Stimulated activated CD4-positive, alpha-beta T cell treated with anti-CD3 and anti-CD28 coated beads, Interleukin-12 subunit alpha, Interleukin-12 subunit beta, amount 100 ng/mL, for 48 hours (primary cell): ENCODE measurements at regions not wholly inside any gene's neighbourhood (a gene's known extent, or its start where the extent isn't known, plus 50 kb on each side); places are given as distances from the start of the nearest gene placed in this dataset.
"Not testable (repeated sequence)": the region's sequence is repeated elsewhere in the genome, so short reads cannot be mapped to it uniquely, and the experiment has no call there.

ENCODE experiments used
- DNase-seq, 3 donors: peaks; one replicate each; pipeline ENCODE4 v3.0.0-alpha.2; 2020; ENCODE audit warnings: low read depth in 2 of 3, low spot score in 1 of 3

DNA sequence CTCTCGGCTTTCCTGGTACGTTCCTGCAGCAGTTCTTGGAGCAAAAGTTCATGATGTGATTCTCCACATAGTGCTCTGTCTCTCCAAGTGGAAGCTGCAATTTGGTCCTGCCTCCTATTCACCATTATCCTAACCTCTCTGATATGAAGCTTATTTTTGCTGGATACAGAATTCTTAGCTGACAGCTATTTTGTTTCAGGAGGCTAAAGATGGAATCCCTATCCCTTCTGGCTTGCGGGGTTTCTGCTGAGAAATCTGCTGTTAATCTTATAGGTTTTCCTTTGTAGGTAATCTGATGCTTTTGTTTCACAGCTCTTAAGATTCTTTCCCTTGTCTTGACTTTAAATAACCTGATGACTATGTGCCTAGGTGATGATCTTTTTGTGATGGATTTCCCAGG, 181.6 kb upstream of the VLDLR start:
- no peak for DNase-seq

DNA sequence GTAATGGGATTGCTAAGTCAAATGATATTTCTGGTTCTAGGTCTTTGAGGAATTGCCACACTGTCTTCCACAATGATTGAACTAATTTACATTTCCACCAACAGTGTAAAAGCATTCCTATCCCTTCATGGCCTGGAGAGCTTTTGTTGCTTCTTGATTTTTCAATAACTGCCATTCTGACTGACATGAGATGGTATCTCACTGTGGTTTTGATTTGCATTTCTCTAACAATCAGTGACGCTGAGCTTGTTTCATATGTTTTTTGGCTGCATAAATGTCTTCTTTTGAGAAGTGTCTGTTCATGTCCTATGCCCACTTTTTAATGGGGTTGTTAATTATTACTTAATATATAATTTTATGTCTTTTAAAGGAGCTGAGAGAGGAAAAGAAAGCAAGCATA, 177.7 kb upstream of the VLDLR start:
- not testable (repeated sequence) for DNase-seq

GRCh38 chr9:2448193-2448738, 173.3 kb upstream of the VLDLR start:
- no peak for DNase-seq

GRCh38 chr9:2453106-2453505, 168.5 kb upstream of the VLDLR start:
- DNase-seq, result no peak

GRCh38 chr9:2453701-2454100, 167.9 kb upstream of the VLDLR start:
- DNase-seq, result no peak

GRCh38 chr9:2459756-2460155, 161.8 kb upstream of the VLDLR start:
- DNase-seq, result no peak

DNA sequence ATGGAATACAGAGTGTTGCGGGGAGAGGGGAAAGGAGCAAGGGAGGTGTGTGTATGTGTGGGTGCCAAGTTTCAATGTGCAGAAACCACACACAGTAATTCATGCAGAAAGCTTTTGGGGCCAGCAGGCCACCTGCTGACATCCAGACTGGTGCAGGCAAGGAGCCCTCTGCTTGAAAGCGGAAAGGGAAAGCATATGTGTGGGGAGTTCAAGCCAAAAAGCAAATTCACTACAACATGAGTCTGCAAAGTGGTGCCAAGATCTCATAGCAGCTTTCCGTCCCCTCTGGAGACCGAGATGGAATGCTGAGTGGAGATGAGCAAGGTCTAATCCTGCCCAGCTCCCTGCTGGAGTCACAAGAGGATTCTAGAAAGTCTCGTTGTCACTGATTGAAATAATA, 159.7 kb upstream of the VLDLR start:
- DNase-seq, result no peak

DNA sequence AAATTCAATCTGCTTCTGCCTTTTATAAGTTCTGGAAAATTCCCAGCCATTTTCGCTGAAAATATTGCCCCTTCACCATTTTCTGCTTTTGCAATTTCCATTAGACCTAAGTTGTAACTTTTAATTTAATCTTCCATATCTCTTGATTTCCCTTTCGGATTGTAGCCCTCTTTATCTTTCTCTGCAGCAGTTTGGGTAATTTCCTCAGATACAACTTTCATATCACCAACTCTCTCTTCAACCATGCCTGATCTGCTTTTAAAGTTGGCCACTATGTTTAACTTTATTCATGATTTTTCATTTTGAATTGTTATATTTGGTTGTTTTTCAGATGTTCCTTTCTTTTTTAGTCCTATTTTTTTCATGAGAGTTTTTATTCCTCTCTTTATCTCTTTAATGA, 157.0 kb upstream of the VLDLR start:
- no peak for DNase-seq

DNA sequence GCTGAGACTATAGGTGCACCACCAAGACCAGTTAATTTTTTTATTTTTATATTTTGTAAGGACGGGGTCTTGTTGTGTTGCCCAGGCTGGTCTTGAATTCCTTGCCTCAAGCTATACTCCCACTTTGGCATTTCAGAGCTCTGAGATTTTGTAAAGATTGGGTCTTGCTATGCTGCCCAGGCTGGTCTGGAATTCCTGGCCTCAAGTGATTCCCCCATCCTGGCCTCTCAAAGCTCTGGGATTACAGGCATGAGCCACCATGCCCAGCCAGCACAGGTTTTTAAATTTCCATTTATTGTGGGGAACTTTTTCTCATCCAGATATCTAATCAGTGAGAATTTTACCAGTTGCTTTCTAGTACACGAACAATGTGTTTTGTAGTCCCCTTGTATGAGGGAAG, 156.1 kb upstream of the VLDLR start:
- no peak for DNase-seq

DNA sequence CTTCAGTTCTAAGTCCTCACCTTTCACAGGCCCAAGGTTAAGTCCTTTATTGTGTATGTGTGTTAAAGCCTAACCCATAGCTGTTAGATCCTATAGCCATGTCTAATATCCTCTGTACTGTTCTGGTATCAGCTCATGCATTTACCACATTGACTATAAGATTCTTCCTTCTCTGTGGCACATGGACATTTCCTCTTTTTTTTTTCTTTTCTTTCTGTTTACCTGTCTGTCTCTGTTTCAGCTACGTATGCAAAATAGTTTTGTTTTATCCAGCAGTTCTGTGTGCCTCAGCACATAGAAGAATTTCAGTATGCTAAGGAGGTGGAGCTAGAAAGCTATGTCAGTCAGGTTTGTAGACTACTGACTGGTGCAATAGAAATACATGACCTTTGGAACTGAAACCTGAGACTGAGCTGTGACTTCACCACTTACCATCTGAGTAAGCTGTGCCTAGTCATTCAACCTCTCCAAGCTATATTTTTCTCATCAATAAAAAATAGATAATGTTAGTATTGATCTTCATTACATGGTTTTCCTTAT, 155.6 kb upstream of the VLDLR start:
- DNase-seq, result no peak

DNA sequence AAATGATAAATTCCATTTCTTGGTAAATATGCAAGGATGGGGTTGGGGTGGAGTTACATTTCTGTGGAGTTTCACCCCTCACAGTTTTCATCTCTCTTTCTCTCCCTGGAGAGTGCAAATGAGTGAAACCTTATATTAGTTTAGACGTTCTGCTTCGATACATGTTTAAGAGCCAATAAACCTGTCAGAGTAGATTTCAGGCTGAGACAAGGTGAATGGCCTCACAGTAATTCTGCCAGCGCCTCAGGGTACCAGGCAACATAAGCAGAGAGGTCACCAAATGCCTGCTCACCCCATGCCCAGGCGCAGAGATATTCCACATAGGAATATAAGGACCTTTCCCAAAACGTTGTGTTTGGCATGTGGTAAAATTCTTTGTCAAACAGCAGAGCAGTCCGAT, 154.9 kb upstream of the VLDLR start:
- DNase-seq, result no peak

GRCh38 chr9:2469681-2470221, 151.8 kb upstream of the VLDLR start:
- no peak for DNase-seq

DNA sequence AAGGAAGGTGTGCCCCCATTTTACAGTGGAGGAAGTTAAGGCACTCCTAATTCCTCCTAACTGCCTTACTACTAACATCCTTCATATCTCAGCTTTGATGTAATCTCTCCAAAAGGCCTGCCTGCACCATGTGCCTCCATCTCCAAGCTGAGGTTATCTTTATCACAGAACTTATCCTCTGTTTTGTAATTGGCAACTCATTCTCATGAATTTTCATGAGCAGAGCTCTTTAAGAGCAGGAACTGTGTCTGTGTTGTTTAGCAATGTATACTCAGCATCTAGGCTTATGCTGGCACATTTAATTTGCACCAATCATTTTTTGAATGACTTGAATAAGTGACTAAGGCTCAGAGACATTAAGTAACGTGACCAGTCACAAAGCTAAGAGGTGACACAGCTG, 147.9 kb upstream of the VLDLR start:
- DNase-seq, result no peak

- DNase-seq, result no peak
These were observed 143.8 kb upstream of the VLDLR start for GRCh38 chr9:2477755-2478154.

GRCh38 chr9:2478421-2478820, 143.2 kb upstream of the VLDLR start:
- no peak for DNase-seq

- DNase-seq, result no peak
These were observed 142.5 kb upstream of the VLDLR start for GRCh38 chr9:2479056-2479565.

- no peak for DNase-seq
These were observed 141.2 kb upstream of the VLDLR start for GRCh38 chr9:2480255-2480837.

- no peak for DNase-seq
These were observed 140.4 kb upstream of the VLDLR start for GRCh38 chr9:2481216-2481615.

GRCh38 chr9:2486988-2487387, 134.6 kb upstream of the VLDLR start:
- no peak for DNase-seq

DNA sequence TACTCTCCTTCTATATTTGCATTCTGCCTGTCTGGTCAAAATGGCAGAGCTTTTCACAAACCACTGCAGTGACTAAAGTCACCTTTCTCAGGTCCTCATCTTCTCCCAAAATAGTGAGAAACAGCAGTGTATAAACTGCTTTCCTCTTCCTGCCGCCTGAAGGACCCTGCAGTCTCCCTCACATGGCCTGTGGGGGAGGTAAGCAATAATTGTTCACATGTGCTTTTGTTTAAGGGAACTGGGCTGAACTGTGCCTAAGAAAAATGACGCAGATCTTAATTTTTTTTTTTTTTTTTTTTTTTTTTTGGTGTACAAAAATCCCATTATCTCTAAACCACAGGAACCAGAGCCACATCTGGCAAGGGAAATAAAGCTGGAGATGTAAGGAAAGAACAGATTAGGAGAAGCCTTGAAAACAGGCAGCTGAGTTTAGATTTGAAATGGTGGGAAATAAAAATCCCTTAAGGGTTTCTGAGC, 131.7 kb upstream of the VLDLR start:
- no peak for DNase-seq

DNA sequence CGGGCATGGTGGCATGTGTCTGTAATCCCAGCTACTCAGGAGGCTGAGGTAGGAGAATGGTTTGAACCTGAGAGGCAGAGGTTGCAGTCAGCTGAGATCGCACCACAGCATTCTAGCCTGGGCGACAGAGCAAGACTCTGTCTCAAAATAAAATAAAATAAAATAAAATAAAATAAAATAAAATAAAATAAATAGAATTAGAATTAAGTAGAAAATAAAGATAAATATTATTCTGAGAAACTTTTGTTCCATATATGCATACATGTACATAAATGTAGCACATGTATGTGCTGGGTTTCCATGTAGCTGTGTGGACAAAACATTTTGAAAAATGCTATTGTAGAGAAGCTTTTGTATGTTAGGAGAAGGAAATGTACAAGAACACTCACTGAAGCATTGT, 129.4 kb upstream of the VLDLR start:
- no peak for DNase-seq

- DNase-seq, result no peak
These were observed 128.5 kb upstream of the VLDLR start for GRCh38 chr9:2493109-2493508.

- no peak for DNase-seq
These were observed 128.1 kb upstream of the VLDLR start for GRCh38 chr9:2493529-2493928.
